ENCODE measurements at regions not wholly inside any gene's neighbourhood (a gene's known extent, or its start where the extent isn't known, plus 50 kb on each side); places are given as distances from the start of the nearest gene placed in this dataset.

DNA sequence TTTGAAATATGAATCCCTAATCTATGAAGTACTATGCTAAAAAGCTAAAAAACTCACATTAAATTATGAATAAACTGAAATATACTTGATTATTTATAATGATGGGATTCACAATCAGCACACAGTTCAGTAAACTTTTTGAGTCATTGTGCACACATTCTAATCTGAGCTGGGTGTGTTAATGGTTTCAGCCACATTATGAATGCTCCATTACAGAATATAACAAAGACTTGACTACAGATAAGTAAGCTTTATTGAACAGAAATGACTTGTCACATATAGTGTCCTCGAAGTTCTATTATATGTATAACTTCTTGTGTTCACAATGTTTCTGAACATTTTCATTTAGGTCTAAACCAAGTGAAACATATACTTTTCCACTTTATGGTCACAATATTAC, 1649.9 kb upstream of the IGFBP7 start:
- no peak overlapping the region for H3K4me3 Mint-ChIP-seq
- H3K27me3 Mint-ChIP-seq = no peaks in the 10 kb centered on the region
- POLR2A ChIA-PET = no interaction called here
- DNase-seq = no peak
- no peaks in the 10 kb centered on the region for H3K9me3 Mint-ChIP-seq
- H3K36me3 Mint-ChIP-seq = no peaks in the 10 kb centered on the region
- no peaks in the 10 kb centered on the region for H3K4me1 Mint-ChIP-seq
- ATAC-seq (ENCODE audit: low read depth) = no peak
- H3K27ac Mint-ChIP-seq = no peak overlapping the region

DNA sequence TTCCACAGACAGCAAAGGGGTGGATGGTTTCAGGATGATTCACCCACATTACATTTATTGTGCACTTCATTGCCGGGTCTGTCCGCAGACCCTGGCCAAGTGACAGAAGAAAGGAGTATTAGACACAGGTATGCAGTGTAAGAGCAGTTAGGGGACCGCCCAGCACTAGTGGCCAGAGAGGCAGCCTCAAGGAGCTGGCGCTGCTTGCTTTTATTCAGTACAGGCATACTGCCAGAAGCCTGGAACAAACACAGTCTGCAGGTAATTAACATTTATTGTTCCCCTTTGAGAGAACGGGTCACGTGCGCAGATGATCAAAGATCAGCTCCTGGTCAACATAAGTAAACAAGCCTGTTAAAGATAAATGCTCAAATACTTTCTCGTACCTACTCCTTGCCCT, 1639.0 kb upstream of the IGFBP7 start:
- Mint-ChIP-seq H3K36me3 (no peaks in the 10 kb centered on the region), H3K9me3 (peaks cover 2% of the 10 kb centered on the region), H3K27ac (no peak overlapping the region), H3K4me1 (no peaks in the 10 kb centered on the region), H3K27me3 (no peaks in the 10 kb centered on the region), H3K4me3 (no peak overlapping the region)
- no peak for ATAC-seq (ENCODE audit: low read depth)
- no peak for DNase-seq
- POLR2A ChIA-PET = no interaction called here

- H3K36me3 Mint-ChIP-seq = no peaks in the 10 kb centered on the region
- POLR2A ChIA-PET = no interaction called here
- no peak overlapping the region for H3K4me3 Mint-ChIP-seq
Observed at GRCh38 chr4:58740897-58741296, 1630.7 kb upstream of the IGFBP7 start.

GRCh38 chr4:58739275-58739674, 1629.1 kb upstream of the IGFBP7 start:
- POLR2A ChIA-PET = no interaction called here
- DNase-seq = no peak
- no peaks in the 10 kb centered on the region for H3K36me3 Mint-ChIP-seq

More at GRCh38 chr4:58740897-58741296, 1630.7 kb upstream of the IGFBP7 start:
- H3K27me3 Mint-ChIP-seq = no peaks in the 10 kb centered on the region
- H3K27ac Mint-ChIP-seq = no peak overlapping the region
- H3K4me1 Mint-ChIP-seq = no peaks in the 10 kb centered on the region
- no peaks in the 10 kb centered on the region for H3K9me3 Mint-ChIP-seq
- ATAC-seq (ENCODE audit: low read depth) (no peak), DNase-seq (no peak)

DNA sequence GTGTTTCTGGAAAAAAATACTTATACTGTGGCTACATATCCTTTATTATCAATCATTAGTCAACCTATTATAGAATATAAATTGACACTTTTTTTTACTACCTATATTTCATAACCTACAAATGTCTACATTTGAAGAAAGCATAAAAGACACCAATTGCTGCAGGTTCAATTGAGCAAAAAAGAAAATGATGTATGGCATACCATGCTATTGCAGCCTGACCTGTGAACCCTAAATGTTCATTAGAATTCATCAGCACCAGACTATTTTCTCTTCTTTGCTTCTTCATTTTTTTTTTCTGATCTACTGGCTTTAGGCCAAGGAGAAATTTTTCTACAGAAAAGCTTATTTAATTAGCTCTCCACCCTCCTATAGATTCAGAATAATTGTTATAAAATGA, 1628.2 kb upstream of the IGFBP7 start:
- H3K9me3 Mint-ChIP-seq = no peaks in the 10 kb centered on the region
- DNase-seq = no peak
- POLR2A ChIA-PET = no interaction called here
- H3K27ac Mint-ChIP-seq = no peak overlapping the region
- no peaks in the 10 kb centered on the region for H3K36me3 Mint-ChIP-seq
- no peak for ATAC-seq (ENCODE audit: low read depth)
- no peak overlapping the region for H3K4me3 Mint-ChIP-seq
- H3K4me1 Mint-ChIP-seq = no peaks in the 10 kb centered on the region
- no peaks in the 10 kb centered on the region for H3K27me3 Mint-ChIP-seq

More at GRCh38 chr4:58739275-58739674, 1629.1 kb upstream of the IGFBP7 start:
- H3K27ac Mint-ChIP-seq = no peak overlapping the region
- H3K9me3 Mint-ChIP-seq = no peaks in the 10 kb centered on the region
- H3K27me3 Mint-ChIP-seq = no peaks in the 10 kb centered on the region
- H3K4me1 Mint-ChIP-seq = no peaks in the 10 kb centered on the region
- no peak for ATAC-seq (ENCODE audit: low read depth)
- H3K4me3 Mint-ChIP-seq = no peak overlapping the region

GRCh38 chr4:58734030-58734674, 1624.0 kb upstream of the IGFBP7 start:
- DNase-seq (no peak), ATAC-seq (ENCODE audit: low read depth) (no peak)
- Mint-ChIP-seq H3K36me3 (no peaks in the 10 kb centered on the region), H3K4me3 (no peak overlapping the region), H3K27me3 (no peaks in the 10 kb centered on the region), H3K27ac (no peak overlapping the region), H3K4me1 (no peaks in the 10 kb centered on the region), H3K9me3 (no peaks in the 10 kb centered on the region)
- POLR2A ChIA-PET = no interaction called here

- Mint-ChIP-seq H3K9me3 (no peaks in the 10 kb centered on the region), H3K36me3 (no peaks in the 10 kb centered on the region), H3K27me3 (no peaks in the 10 kb centered on the region), H3K4me1 (no peaks in the 10 kb centered on the region), H3K4me3 (no peak overlapping the region), H3K27ac (no peak overlapping the region)
- no peak for ATAC-seq (ENCODE audit: low read depth)
- POLR2A ChIA-PET = no interaction called here
- DNase-seq = no peak
Observed at GRCh38 chr4:58732973-58733372, 1622.8 kb upstream of the IGFBP7 start.

- ATAC-seq (ENCODE audit: low read depth) = no peak
- Mint-ChIP-seq H3K4me3 (no peak overlapping the region), H3K4me1 (no peaks in the 10 kb centered on the region), H3K27me3 (no peaks in the 10 kb centered on the region), H3K27ac (no peak overlapping the region), H3K9me3 (peaks cover 5% of the 10 kb centered on the region), H3K36me3 (no peaks in the 10 kb centered on the region)
- POLR2A ChIA-PET = no interaction called here
- no peak for DNase-seq
Observed at GRCh38 chr4:58723954-58724353, 1613.8 kb upstream of the IGFBP7 start.

DNA sequence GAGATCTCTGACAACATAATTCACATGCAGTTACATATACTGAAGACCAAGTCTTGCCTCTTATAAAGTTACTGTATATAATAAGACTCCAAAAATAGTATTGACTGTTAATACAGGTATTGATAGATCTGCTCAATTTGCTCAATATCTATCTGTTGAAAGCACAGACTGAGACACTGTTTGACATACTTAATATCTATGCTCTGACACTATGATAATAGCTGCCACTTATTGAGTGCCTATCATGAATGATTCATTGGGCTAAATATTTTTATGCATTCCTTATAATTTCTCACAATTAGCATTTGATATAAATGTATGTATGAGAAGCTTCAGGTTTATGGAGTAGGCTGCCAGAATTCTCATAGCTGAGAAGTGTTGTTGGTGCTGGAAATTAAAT, 1600.9 kb upstream of the IGFBP7 start:
- no peak for DNase-seq
- POLR2A ChIA-PET = no interaction called here
- Mint-ChIP-seq H3K27me3 (no peaks in the 10 kb centered on the region), H3K4me1 (no peaks in the 10 kb centered on the region), H3K36me3 (no peaks in the 10 kb centered on the region), H3K27ac (no peak overlapping the region), H3K9me3 (peaks cover 2% of the 10 kb centered on the region), H3K4me3 (no peak overlapping the region)
- ATAC-seq (ENCODE audit: low read depth) = no peak

DNA sequence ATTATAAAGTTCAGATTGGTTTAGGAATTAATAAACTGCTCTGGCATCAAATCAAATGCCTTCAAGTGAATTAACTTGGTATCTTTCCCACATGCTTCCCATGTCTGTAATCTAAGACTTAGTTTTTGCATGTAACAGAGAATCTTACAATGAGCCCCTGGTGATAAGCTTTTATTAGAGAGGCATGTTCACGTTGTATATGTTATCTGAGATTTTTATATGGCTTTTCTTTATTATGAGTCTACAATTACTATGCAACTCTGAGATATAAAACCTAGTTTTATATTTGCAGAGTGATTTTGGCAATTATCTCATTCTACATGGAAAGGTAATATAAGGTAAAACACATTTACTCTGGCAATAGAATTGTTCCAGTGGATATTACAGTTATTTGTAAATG, 1578.4 kb upstream of the IGFBP7 start:
- Mint-ChIP-seq H3K9me3 (no peaks in the 10 kb centered on the region), H3K4me1 (no peaks in the 10 kb centered on the region), H3K27me3 (no peaks in the 10 kb centered on the region), H3K36me3 (no peaks in the 10 kb centered on the region), H3K4me3 (no peak overlapping the region), H3K27ac (no peak overlapping the region)
- no peak for DNase-seq
- no peak for ATAC-seq (ENCODE audit: low read depth)
- POLR2A ChIA-PET = no interaction called here

DNA sequence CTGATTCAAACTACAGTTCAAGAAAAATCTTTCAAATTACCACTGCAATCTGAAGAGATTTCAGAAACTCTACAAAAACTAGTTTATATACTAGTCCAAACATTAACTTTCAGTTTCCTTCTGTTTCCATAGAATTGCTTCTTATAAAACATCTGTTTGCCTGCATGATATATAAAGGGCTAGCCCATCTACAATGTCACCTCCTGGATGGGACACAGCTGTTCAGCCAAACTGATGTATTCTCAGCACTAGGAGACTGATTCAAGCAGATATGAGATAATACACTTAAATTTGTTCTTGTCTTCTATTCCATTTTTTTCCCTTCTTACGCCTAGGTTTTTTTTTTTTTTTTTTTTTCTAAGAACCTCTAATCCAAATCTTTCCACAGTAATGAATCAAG, 1569.7 kb upstream of the IGFBP7 start:
- H3K36me3 Mint-ChIP-seq = no peaks in the 10 kb centered on the region
- no peaks in the 10 kb centered on the region for H3K4me1 Mint-ChIP-seq
- DNase-seq (no peak), ATAC-seq (ENCODE audit: low read depth) (no peak)
- H3K4me3 Mint-ChIP-seq = no peak overlapping the region
- H3K27ac Mint-ChIP-seq = no peak overlapping the region
- H3K9me3 Mint-ChIP-seq = peaks cover 4% of the 10 kb centered on the region
- POLR2A ChIA-PET = no interaction called here
- H3K27me3 Mint-ChIP-seq = no peaks in the 10 kb centered on the region

DNA sequence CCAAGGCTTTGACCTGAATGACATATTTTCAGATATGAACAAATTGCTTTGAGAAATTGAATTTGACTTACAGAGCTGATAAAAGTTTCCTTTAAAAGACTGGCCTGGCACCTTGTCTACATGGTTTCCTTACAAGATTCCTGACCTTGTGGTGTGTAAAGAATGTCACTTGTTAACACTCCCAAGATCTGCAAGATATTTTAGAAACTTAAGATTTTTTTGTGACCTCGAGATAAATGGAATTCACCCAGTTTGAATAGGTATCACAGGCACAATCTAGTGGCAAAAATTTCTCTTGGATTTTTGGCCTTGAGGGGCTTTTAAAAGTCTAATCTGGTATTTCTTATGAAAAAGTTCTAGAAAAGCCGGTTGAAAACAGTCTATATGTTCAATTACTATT, 1568.9 kb upstream of the IGFBP7 start:
- POLR2A ChIA-PET = no interaction called here
- H3K4me1 Mint-ChIP-seq = no peaks in the 10 kb centered on the region
- H3K9me3 Mint-ChIP-seq = peaks cover 4% of the 10 kb centered on the region
- H3K27ac Mint-ChIP-seq = no peak overlapping the region
- H3K36me3 Mint-ChIP-seq = no peaks in the 10 kb centered on the region
- DNase-seq = no peak
- ATAC-seq (ENCODE audit: low read depth) = no peak
- no peak overlapping the region for H3K4me3 Mint-ChIP-seq
- no peaks in the 10 kb centered on the region for H3K27me3 Mint-ChIP-seq

GRCh38 chr4:58669783-58670182, 1559.6 kb upstream of the IGFBP7 start:
- H3K9me3 Mint-ChIP-seq = peaks cover 10% of the 10 kb centered on the region
- POLR2A ChIA-PET = no interaction called here
- ATAC-seq (ENCODE audit: low read depth) = no peak
- DNase-seq = no peak
- no peak overlapping the region for H3K27ac Mint-ChIP-seq
- H3K36me3 Mint-ChIP-seq = no peaks in the 10 kb centered on the region
- no peaks in the 10 kb centered on the region for H3K4me1 Mint-ChIP-seq
- no peaks in the 10 kb centered on the region for H3K27me3 Mint-ChIP-seq
- no peak overlapping the region for H3K4me3 Mint-ChIP-seq

- no peak for DNase-seq
- Mint-ChIP-seq H3K4me1 (no peaks in the 10 kb centered on the region), H3K27ac (no peak overlapping the region), H3K4me3 (no peak overlapping the region), H3K27me3 (no peaks in the 10 kb centered on the region), H3K9me3 (peaks cover 7% of the 10 kb centered on the region), H3K36me3 (no peaks in the 10 kb centered on the region)
- POLR2A ChIA-PET = no interaction called here
- no peak for ATAC-seq (ENCODE audit: low read depth)
Observed at GRCh38 chr4:58665649-58666048, 1555.5 kb upstream of the IGFBP7 start.

DNA sequence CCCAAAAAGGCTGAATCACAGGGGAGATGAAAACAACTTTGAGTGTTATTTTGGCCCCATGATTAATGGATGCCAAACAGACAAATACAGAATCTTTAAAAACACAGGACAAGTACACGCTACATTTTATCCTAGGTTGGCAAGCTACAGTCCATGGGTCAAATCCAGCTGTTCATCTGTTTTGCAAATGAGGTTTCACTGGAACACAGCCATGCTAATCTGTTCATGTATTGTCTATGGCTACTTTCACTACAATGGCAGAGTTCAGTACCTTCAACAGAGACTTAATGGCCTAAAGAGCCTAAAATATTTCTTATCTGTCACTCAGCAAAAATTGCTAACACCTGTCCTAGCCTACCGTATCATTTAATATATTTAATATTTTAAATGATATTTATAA, 1548.5 kb upstream of the IGFBP7 start:
- POLR2A ChIA-PET = no interaction called here
- H3K27ac Mint-ChIP-seq = no peak overlapping the region

More for the DNA sequence above, 1548.5 kb upstream of the IGFBP7 start:
- DNase-seq = no peak
- no peak overlapping the region for H3K4me3 Mint-ChIP-seq
- no peaks in the 10 kb centered on the region for H3K4me1 Mint-ChIP-seq
- H3K9me3 Mint-ChIP-seq = peaks cover 4% of the 10 kb centered on the region
- no peaks in the 10 kb centered on the region for H3K27me3 Mint-ChIP-seq
- ATAC-seq (ENCODE audit: low read depth) = no peak
- H3K36me3 Mint-ChIP-seq = no peaks in the 10 kb centered on the region

Data from activated naive CD8-positive, alpha-beta T cell treated with anti-CD3 and anti-CD28 coated beads, Interleukin-2, amount 10 ng/mL, durations not matched to agents 7 days and 5 days (primary cell).